Esophagus mucosa (tissue), 1 donor: ENCODE measurements at regions not wholly inside any gene's neighbourhood (a gene's known extent, or its start where the extent isn't known, plus 50 kb on each side); places are given as distances from the start of the nearest gene placed in this dataset.
A peak's percentile ranks its signal among the peaks of the same experiment; 100 is the strongest.

Source experiments
- ATAC-seq: fragments of 200-7000 bp; cut with Tn5 transposase; one replicate; pipeline ENCODE4 v1.9.1; 2020
- donor health status: DM: yes; HTN: yes; CAD: no.

GRCh38 chr16:86747761-86748160 is 169.4 kb downstream of the FOXL1 start:
- peak; percentile 13 for ATAC-seq

GRCh38 chr16:86748652-86749051 is 170.3 kb downstream of the FOXL1 start:
- ATAC-seq = no peak

DNA sequence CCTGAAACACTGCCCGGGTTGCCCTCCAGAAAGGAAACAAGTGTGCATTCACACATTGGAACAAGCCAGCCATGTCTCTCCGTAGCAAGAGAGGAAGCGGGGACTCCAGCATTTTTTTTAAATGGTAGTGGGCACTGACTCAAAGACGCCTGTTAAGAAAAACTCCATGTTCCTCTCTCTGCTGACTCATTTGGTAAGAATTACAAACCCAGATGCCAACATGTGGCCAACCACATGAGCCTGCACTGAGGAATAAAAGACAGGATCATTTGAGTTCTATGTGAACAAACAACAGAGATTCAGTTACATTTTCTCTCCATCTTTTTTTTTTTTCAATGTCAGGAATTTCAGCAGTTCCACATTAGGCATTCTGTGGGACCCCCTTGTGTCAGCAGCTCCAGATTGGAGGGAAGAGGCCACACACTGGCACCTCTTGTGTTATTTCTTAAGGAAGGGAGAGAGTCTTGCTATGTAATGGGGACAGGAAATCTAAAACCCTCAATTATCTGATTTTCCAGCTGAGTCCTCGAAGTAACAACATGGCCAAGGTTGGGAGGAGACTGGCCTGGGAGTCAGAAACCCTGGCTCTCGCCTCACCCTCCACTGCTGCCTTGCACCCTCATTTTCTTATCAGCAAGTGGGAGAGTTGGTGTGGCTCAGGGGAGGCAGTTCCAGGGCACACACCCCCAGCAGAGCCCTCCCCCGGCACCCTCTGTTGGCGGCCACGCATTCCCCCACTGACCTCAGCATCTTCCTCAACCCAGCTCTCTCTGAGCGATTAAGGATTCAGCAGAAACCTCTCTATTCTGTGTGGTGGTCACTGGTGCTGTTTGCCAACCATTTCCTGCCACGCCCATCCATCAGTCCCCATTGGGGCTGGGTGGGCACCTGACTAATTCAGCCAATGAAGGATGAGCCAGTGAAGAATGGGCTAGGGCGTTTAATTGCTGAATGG is 173.0 kb downstream of the FOXL1 start:
- no peak for ATAC-seq

- ATAC-seq = no peak
Measured at GRCh38 chr16:86752582-86753175, 174.3 kb downstream of the FOXL1 start.

GRCh38 chr16:86753399-86753798 is 175.1 kb downstream of the FOXL1 start:
- ATAC-seq = no peak

GRCh38 chr16:86755571-86756006 is 177.2 kb downstream of the FOXL1 start:
- no peak for ATAC-seq

DNA sequence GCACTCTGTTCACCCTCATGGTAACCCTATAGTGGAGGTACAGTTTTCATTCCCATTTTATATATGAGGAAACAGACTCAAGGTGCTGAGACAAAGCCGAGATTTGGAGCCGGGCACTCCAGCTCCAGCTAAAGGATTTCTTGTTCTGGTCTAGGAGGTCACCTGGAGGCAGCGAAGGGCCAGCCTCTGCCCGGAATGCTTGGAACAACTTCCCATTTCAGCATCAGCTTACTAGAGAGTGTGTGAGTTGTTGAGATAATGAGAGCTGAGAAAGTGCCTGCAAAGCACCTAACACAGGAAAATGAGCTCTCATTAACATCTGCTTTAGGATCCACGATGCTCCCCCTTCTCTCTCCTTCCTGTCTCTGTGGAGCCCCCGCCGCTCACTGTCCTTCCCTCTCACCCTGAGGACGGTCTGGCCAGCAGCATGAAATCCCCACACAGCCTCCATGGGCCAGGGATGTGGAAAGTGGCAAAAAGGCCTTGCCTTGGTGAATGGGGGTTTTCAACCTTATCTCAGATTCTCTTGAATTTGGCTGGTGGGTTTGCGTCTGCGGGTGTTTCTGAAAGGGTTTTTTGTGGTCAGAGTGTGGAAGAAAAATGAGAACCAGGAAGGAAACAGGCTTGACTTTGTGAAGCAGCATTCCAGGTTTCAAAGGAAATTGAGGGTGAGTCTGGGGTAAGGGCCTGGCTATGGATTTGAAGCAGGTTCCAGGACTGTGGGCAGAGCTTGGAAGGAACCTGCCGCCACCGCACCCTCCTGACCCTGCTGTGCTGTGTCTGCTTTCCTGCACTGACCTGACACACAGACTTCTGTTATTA is 178.7 kb downstream of the FOXL1 start:
- ATAC-seq = no peak

DNA sequence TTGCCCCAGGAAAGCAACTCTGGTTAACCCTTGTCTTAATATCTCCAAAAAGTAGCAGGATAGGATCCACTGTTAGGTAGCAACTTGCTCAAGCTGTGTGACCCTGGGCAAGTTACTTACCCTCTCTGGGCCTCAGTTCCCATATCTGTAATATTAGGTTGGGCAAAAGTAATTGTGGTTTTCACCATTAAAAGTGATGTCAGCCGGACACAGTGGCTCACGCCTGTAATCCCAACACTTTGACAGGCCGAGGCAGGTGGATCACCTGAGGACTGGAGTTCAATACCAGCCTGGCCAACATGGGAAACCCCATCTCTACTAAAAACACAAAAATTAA is 179.3 kb downstream of the FOXL1 start:
- no peak for ATAC-seq

DNA sequence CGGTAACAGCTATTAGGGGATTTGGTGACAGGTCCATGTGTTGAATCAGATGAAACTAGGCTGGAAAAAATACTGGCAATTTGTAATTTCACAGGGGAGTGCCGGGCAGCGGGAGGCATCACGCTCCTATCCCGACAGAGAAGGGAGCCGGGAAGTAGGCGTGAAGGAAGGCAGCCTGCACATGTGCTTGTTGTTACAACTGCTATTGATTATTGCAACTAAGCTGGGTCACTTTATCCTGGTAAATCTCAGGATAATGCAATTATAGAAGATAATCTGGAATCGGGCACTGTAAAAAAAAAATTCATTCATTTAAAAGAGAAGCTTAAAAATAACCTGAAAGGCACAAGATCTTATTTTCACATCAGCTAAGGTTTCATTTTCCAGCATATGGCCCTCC is 180.6 kb downstream of the FOXL1 start:
- no peak for ATAC-seq

DNA sequence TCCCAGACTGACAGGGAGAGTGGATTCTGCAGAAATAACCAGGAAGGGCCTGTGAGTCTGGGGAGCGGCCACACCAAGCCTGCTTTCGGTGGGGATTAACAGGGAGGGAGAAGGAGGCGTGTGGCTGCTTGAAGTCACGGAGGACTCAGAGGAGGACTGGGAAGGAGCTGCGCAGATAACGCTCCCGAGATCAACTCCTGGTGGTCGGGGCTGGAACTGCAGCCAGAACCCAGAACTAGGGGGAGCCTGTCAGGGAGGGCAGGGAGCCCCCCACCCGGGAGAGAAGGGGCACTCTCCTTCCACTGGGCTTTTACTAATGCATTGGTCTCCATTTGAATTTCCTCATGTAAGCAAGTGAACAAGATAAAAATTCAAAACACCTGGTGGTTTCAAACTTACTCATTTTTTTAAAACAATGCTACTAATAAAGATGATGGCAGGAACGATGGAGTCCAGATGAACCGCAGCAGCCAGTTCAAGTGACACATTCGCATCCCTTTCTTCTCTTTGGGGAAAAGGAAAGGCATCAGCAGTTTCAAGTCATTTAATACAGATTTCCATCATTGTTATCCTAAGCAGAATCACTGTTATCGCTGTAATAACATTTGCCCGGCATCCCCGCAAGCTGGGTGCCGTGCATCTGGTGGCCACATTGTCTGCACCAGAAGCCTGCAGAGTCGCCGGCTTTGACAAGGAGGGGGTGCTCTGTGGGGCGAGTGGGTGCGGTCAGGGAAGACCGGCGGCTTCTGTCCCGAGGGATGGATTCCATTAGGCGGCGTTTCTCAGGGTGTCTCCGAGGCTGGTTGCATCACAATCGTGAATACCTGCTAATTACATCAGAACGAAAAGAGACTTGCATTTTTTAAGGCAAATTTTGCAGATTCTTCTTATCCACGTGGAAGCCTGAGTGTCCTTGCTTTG is 183.0 kb downstream of the FOXL1 start:
- peak; percentile 77 for ATAC-seq

DNA sequence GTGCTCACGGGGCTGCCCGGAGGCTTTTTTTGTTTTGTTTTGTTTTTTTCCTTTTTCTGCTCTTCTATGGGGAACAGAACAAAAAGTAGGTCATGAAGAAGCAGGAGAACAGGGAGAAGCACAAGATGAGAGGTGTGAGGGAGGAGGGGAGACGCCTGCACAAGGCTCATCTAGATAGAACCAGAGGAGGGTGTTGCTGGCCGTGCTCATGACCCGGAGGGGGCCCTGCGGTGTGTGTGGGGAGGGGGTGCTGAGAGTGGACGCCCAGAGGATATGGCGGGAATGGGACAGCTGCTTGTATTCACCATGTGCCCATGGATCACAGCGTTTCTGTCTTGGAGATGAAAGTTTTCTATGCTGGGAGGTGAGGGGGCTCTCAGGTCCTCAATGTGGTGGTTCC is 183.7 kb downstream of the FOXL1 start:
- ATAC-seq = no peak

DNA sequence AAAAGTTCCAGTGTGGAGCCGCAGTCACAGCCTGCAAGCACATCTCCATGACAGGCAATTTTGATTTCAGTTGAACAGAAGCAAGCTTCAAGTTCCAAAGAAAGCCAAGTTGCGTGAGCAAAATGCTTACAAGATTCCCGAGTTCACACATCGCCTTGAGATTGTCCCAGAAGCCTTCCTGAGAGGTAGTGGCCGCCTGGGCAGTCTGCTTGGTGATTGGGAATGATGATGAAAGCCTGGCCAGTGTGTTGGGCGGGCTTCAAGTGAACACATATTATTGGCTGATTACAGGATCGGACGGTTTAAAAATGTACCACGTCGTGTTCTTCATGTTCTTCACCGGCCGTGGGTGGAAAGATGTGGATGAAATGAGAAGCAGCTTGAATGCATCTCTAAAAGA is 185.5 kb downstream of the FOXL1 start:
- no peak for ATAC-seq

DNA sequence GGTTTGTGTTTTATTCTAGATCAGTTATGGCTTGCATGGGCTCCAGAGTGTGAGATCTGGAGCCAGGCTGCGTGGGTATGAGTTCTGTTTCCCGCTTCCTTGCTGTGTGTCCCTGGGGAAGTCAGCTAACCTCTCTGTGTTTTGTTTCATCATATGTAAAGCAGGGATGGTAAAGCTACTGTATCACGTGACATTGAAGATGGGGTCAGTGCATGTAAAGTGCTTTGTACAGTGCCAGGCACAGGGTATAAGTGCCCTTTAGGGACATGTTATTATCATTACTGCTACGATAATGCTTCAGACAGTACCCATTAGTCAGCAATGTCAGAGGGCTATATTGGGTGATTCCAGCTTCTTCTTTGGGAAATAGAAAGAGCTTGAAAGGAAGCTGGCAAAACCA is 186.2 kb downstream of the FOXL1 start:
- ATAC-seq = no peak

GRCh38 chr16:86765389-86766026 is 187.2 kb downstream of the FOXL1 start:
- no peak for ATAC-seq

- no peak for ATAC-seq
Measured at GRCh38 chr16:86766700-86767099, 188.4 kb downstream of the FOXL1 start.

- no peak for ATAC-seq
Measured at GRCh38 chr16:86768228-86768791, 190.0 kb downstream of the FOXL1 start.

- ATAC-seq = peak; percentile 35
Measured at GRCh38 chr16:86768999-86769398, 190.7 kb downstream of the FOXL1 start.

- no peak for ATAC-seq
Measured at GRCh38 chr16:86771506-86772460, 193.4 kb downstream of the FOXL1 start.

- no peak for ATAC-seq
Measured at GRCh38 chr16:86772671-86773353, 194.5 kb downstream of the FOXL1 start.

- ATAC-seq = no peak
Measured at GRCh38 chr16:86773354-86773715, 195.0 kb downstream of the FOXL1 start.
